CD4-positive, CD25-positive, alpha-beta regulatory T cell (primary cell): ENCODE measurements at regions not wholly inside any gene's neighbourhood (a gene's known extent, or its start where the extent isn't known, plus 50 kb on each side); places are given as distances from the start of the nearest gene placed in this dataset.

Experiments used
- ATAC-seq, 2 donors: fragments of 150-1000 bp; cut with Tn5 transposase; one replicate each; pipeline ENCODE4 v1.10.0; 2021; ENCODE audit warnings: low read depth in 2 of 2, moderate number of reproducible peaks in 2 of 2, moderate library complexity in 1 of 2
- DNase-seq, 3 donors: peaks; one replicate each; pipeline versions ENCODE4 v3.0.0 to v3.0.0-alpha.2; 2012 to 2022; ENCODE audit warnings: mixed read lengths in 1 of 3
- H3K27ac ChIP-seq: one replicate; pipeline ENCODE4 v1.7.0; 2013; ENCODE audit warnings: mild to moderate bottlenecking, low read length; ENCODE audit not compliant: insufficient read depth, poor library complexity, severe bottlenecking
- H3K27me3 ChIP-seq: one replicate; pipeline ENCODE4 v1.7.0; 2013; ENCODE audit warnings: low read length; ENCODE audit not compliant: control insufficient read depth, insufficient read depth
- H3K36me3 ChIP-seq: one replicate; pipeline ENCODE4 v1.7.0; 2013; ENCODE audit warnings: mild to moderate bottlenecking, low read length, moderate library complexity; ENCODE audit not compliant: control insufficient read depth, insufficient read depth
- H3K4me1 ChIP-seq: 2 replicates; pipeline ENCODE4 v1.7.0; 2013; ENCODE audit warnings: mild to moderate bottlenecking, low read length; ENCODE audit not compliant: insufficient read depth, control insufficient read depth, poor library complexity, severe bottlenecking
- H3K4me3 ChIP-seq: one replicate; pipeline ENCODE4 v1.7.0; 2013; ENCODE audit warnings: low read depth, mild to moderate bottlenecking, low read length, moderate library complexity
- H3K9me3 ChIP-seq, 2 experiments: 1 replicate in 1 of 2; 2 replicates in 1 of 2; pipeline ENCODE4 v1.7.0; 2013; ENCODE audit warnings: low read length in 2 of 2, mild to moderate bottlenecking in 1 of 2, moderate library complexity in 1 of 2; ENCODE audit not compliant: control insufficient read depth in 2 of 2
- H3K27ac Mint-ChIP-seq, 3 donors: one replicate each; pipeline ENCODE4 v1.8.0; 2020 to 2022; ENCODE audit warnings: mild to moderate bottlenecking in 3 of 3, mixed read lengths in 3 of 3, moderate library complexity in 2 of 3
- H3K27me3 Mint-ChIP-seq: one replicate; pipeline ENCODE4 v1.8.0; 2022; ENCODE audit warnings: mild to moderate bottlenecking, mixed read lengths
- H3K36me3 Mint-ChIP-seq: one replicate; pipeline ENCODE4 v1.8.0; 2020; ENCODE audit warnings: mixed read lengths
- H3K4me1 Mint-ChIP-seq, 4 donors: one replicate each; pipeline ENCODE4 v1.8.0; 2020 to 2022; ENCODE audit warnings: mixed read lengths in 4 of 4, mild to moderate bottlenecking in 1 of 4
- H3K4me3 Mint-ChIP-seq, 4 donors: one replicate each; pipeline ENCODE4 v1.8.0; 2020 to 2022; ENCODE audit warnings: mild to moderate bottlenecking in 4 of 4, mixed read lengths in 4 of 4, moderate library complexity in 3 of 4
- H3K9me3 Mint-ChIP-seq, 7 donors: one replicate each; pipeline ENCODE4 v1.8.0; 2020 to 2022; ENCODE audit warnings: mixed read lengths in 7 of 7, mild to moderate bottlenecking in 3 of 7, moderate library complexity in 2 of 7

GRCh38 chr13:86378628-86379027, 579.4 kb upstream of the SLITRK6 start:
- no peak overlapping the region for H3K27ac Mint-ChIP-seq
- Histone ChIP-seq H3K36me3 (no peaks in the 10 kb centered on the region), H3K9me3 (peaks cover 0 to 2% of the 10 kb centered on the region in 2 experiments), H3K4me1 (no peaks in the 10 kb centered on the region), H3K4me3 (no peak overlapping the region), H3K27me3 (no peaks in the 10 kb centered on the region), H3K27ac (no peak overlapping the region)
- no peaks in the 10 kb centered on the region for H3K27me3 Mint-ChIP-seq
- ATAC-seq (no peak), DNase-seq (no peak)
- peaks cover 0 to 14% (median 2%) of the 10 kb centered on the region in 7 donors for H3K9me3 Mint-ChIP-seq
- H3K36me3 Mint-ChIP-seq = no peaks in the 10 kb centered on the region
- no peaks in the 10 kb centered on the region for H3K4me1 Mint-ChIP-seq
- H3K4me3 Mint-ChIP-seq = no peak overlapping the region

- Mint-ChIP-seq H3K4me3 (no peak overlapping the region), H3K4me1 (no peaks in the 10 kb centered on the region), H3K27me3 (no peaks in the 10 kb centered on the region), H3K27ac (no peak overlapping the region), H3K9me3 (peaks cover 0 to 13% (median 2%) of the 10 kb centered on the region in 7 donors), H3K36me3 (no peaks in the 10 kb centered on the region)
- no peaks in the 10 kb centered on the region for H3K36me3 ChIP-seq
- ATAC-seq (no peak), DNase-seq (no peak)
- no peaks in the 10 kb centered on the region for H3K4me1 ChIP-seq
- H3K27ac ChIP-seq = no peak overlapping the region
- no peak overlapping the region for H3K4me3 ChIP-seq
- H3K27me3 ChIP-seq = no peaks in the 10 kb centered on the region
- H3K9me3 ChIP-seq = peaks cover 0 to 4% of the 10 kb centered on the region in 2 experiments
Observed at GRCh38 chr13:86383151-86383550, 583.9 kb upstream of the SLITRK6 start.

GRCh38 chr13:86383561-86383960, 584.3 kb upstream of the SLITRK6 start:
- H3K9me3 ChIP-seq = peaks cover 0 to 4% of the 10 kb centered on the region in 2 experiments
- H3K4me1 Mint-ChIP-seq = no peaks in the 10 kb centered on the region
- no peaks in the 10 kb centered on the region for H3K4me1 ChIP-seq
- no peaks in the 10 kb centered on the region for H3K27me3 Mint-ChIP-seq
- no peak for DNase-seq
- no peak overlapping the region for H3K27ac ChIP-seq
- H3K9me3 Mint-ChIP-seq = peaks cover 0 to 9% (median 2%) of the 10 kb centered on the region in 7 donors
- no peaks in the 10 kb centered on the region for H3K36me3 Mint-ChIP-seq
- no peaks in the 10 kb centered on the region for H3K36me3 ChIP-seq
- no peak overlapping the region for H3K4me3 Mint-ChIP-seq
- no peak overlapping the region for H3K4me3 ChIP-seq
- H3K27me3 ChIP-seq = no peaks in the 10 kb centered on the region
- ATAC-seq = no peak
- H3K27ac Mint-ChIP-seq = no peak overlapping the region

- Histone ChIP-seq H3K27me3 (no peaks in the 10 kb centered on the region), H3K9me3 (peaks cover 0 to 3% of the 10 kb centered on the region in 2 experiments), H3K27ac (no peak overlapping the region), H3K36me3 (no peaks in the 10 kb centered on the region), H3K4me3 (no peak overlapping the region), H3K4me1 (no peaks in the 10 kb centered on the region)
- H3K4me1 Mint-ChIP-seq = no peaks in the 10 kb centered on the region
- DNase-seq (no peak), ATAC-seq (no peak)
- no peak overlapping the region for H3K27ac Mint-ChIP-seq
- H3K9me3 Mint-ChIP-seq = peaks cover 0 to 12% (median 3%) of the 10 kb centered on the region in 7 donors
- H3K27me3 Mint-ChIP-seq = no peaks in the 10 kb centered on the region
- no peaks in the 10 kb centered on the region for H3K36me3 Mint-ChIP-seq
- no peak overlapping the region for H3K4me3 Mint-ChIP-seq
Observed at GRCh38 chr13:86397635-86398034, 598.4 kb upstream of the SLITRK6 start.

- Mint-ChIP-seq H3K27ac (no peak overlapping the region), H3K27me3 (no peaks in the 10 kb centered on the region), H3K36me3 (no peaks in the 10 kb centered on the region), H3K9me3 (peaks cover 0 to 23% (median 0%) of the 10 kb centered on the region in 7 donors), H3K4me3 (no peak overlapping the region), H3K4me1 (no peaks in the 10 kb centered on the region)
- H3K9me3 ChIP-seq = peaks cover 0 to 3% of the 10 kb centered on the region in 2 experiments
- no peak for DNase-seq
- no peaks in the 10 kb centered on the region for H3K27me3 ChIP-seq
- no peak for ATAC-seq
- no peak overlapping the region for H3K27ac ChIP-seq
- H3K36me3 ChIP-seq = no peaks in the 10 kb centered on the region
- H3K4me3 ChIP-seq = no peak overlapping the region
- H3K4me1 ChIP-seq = no peaks in the 10 kb centered on the region
Observed at GRCh38 chr13:86399572-86399971, 600.4 kb upstream of the SLITRK6 start.

GRCh38 chr13:86402500-86402899, 603.3 kb upstream of the SLITRK6 start:
- Histone ChIP-seq H3K9me3 (peaks cover 0 to 3% of the 10 kb centered on the region in 2 experiments), H3K4me1 (no peaks in the 10 kb centered on the region), H3K4me3 (no peak overlapping the region), H3K27ac (no peak overlapping the region), H3K36me3 (no peaks in the 10 kb centered on the region), H3K27me3 (no peaks in the 10 kb centered on the region)
- ATAC-seq (no peak), DNase-seq (no peak)
- no peak overlapping the region for H3K4me3 Mint-ChIP-seq
- H3K36me3 Mint-ChIP-seq = no peaks in the 10 kb centered on the region
- H3K27ac Mint-ChIP-seq = no peak overlapping the region
- no peaks in the 10 kb centered on the region for H3K4me1 Mint-ChIP-seq
- no peaks in the 10 kb centered on the region for H3K27me3 Mint-ChIP-seq
- peaks cover 0 to 23% (median 0%) of the 10 kb centered on the region in 7 donors for H3K9me3 Mint-ChIP-seq

GRCh38 chr13:86403181-86403580, 604.0 kb upstream of the SLITRK6 start:
- H3K36me3 Mint-ChIP-seq = no peaks in the 10 kb centered on the region
- no peak overlapping the region for H3K4me3 Mint-ChIP-seq
- DNase-seq (no peak), ATAC-seq (no peak)
- no peaks in the 10 kb centered on the region for H3K4me1 Mint-ChIP-seq
- peaks cover 0 to 23% (median 2%) of the 10 kb centered on the region in 7 donors for H3K9me3 Mint-ChIP-seq
- H3K9me3 ChIP-seq = peaks cover 0 to 7% of the 10 kb centered on the region in 2 experiments
- H3K27me3 ChIP-seq = no peaks in the 10 kb centered on the region
- no peak overlapping the region for H3K27ac ChIP-seq
- H3K4me3 ChIP-seq = no peak overlapping the region
- H3K27ac Mint-ChIP-seq = no peak overlapping the region
- no peaks in the 10 kb centered on the region for H3K36me3 ChIP-seq
- H3K4me1 ChIP-seq = no peaks in the 10 kb centered on the region
- H3K27me3 Mint-ChIP-seq = no peaks in the 10 kb centered on the region

- DNase-seq = no peak
Observed at GRCh38 chr13:86409466-86410241, 610.4 kb upstream of the SLITRK6 start.

More at GRCh38 chr13:86409466-86410241, 610.4 kb upstream of the SLITRK6 start:
- Mint-ChIP-seq H3K27ac (no peak overlapping the region), H3K27me3 (no peaks in the 10 kb centered on the region), H3K4me3 (no peak overlapping the region), H3K9me3 (peaks cover 4 to 16% (median 8%) of the 10 kb centered on the region in 7 donors), H3K36me3 (no peaks in the 10 kb centered on the region), H3K4me1 (no peaks in the 10 kb centered on the region)
- H3K9me3 ChIP-seq = peaks cover 3 to 9% of the 10 kb centered on the region in 2 experiments
- H3K27me3 ChIP-seq = no peaks in the 10 kb centered on the region
- no peak for ATAC-seq
- H3K36me3 ChIP-seq = no peaks in the 10 kb centered on the region
- no peak overlapping the region for H3K4me3 ChIP-seq
- no peaks in the 10 kb centered on the region for H3K4me1 ChIP-seq
- H3K27ac ChIP-seq = no peak overlapping the region
